SK-N-SH (cell line): ENCODE measurements at regions not wholly inside any gene's neighbourhood (a gene's known extent, or its start where the extent isn't known, plus 50 kb on each side); places are given as distances from the start of the nearest gene placed in this dataset.

Experiments used
- CTCF ChIA-PET: fragments of 300-600, 350-600 bp; formaldehyde crosslinking; extraction: SDS; loops from one replicate; lab custom pipeline; 2021; lab: Yijun Ruan, JAX
- POLR2A ChIA-PET: fragments of 350-600 bp; sonication (Branson Sonifier 250); formaldehyde crosslinking; extraction: SDS; loops from one replicate; lab custom pipeline; 2020; ENCODE audit warnings: antibody characterized with exemption, inconsistent platforms; lab: Yijun Ruan, JAX
- DNase-seq: peaks from one replicate; pipeline ENCODE4 v3.0.0; 2012
- H2AFZ ChIP-seq: fragments of 200-600 bp; sonication (generic); 2 replicates; pipeline ENCODE4 v1.8.1; 2016; ENCODE audit warnings: antibody characterized with exemption, mild to moderate bottlenecking, low read depth
- H3F3A ChIP-seq: fragments of 200-600 bp; sonication (generic); replicated peaks from 2 replicates; pipeline ENCODE3; 2016; ENCODE audit warnings: antibody characterized with exemption, mild to moderate bottlenecking; ENCODE audit not compliant: insufficient read depth
- H3K27ac ChIP-seq, 2 experiments: fragments of 200-500 bp in 1 of 2; fragments of 200-600 bp in 1 of 2; sonication (Bioruptor generic) in 1 of 2; sonication (generic), shearing (Covaris generic) in 1 of 2; 2 replicates each; pipeline versions ENCODE4 v1.5.1 to v1.6.1; 2014 to 2016; ENCODE audit warnings: low read depth in 2 of 2, inconsistent platforms in 1 of 2, low read length in 1 of 2, mild to moderate bottlenecking in 1 of 2, mixed read lengths in 1 of 2
- H3K27me3 ChIP-seq: fragments of 200-600 bp; sonication (generic), shearing (Covaris generic); 2 replicates; pipeline ENCODE4 v1.6.1; 2016; ENCODE audit warnings: mixed run types; ENCODE audit not compliant: insufficient read depth
- H3K36me3 ChIP-seq, 2 experiments: fragments of 200-500 bp in 1 of 2; fragments of 200-600 bp in 1 of 2; sonication (Bioruptor generic) in 1 of 2; sonication (generic) in 1 of 2; replicated peaks in 1 of 2; 2 replicates each; pipeline versions ENCODE3 to v1.5.1; 2014 to 2016; ENCODE audit warnings: low read length in 1 of 2, mild to moderate bottlenecking in 1 of 2; ENCODE audit not compliant: insufficient read depth in 2 of 2, control insufficient read depth in 1 of 2
- H3K4me1 ChIP-seq, 2 experiments: fragments of 200-500 bp in 1 of 2; fragments of 200-600 bp in 1 of 2; sonication (Bioruptor generic) in 1 of 2; sonication (generic), shearing (Covaris generic) in 1 of 2; 2 replicates each; pipeline versions ENCODE4 v1.5.1 to v1.6.1; 2014 to 2016; ENCODE audit warnings: low read depth in 1 of 2, low read length in 1 of 2, mixed run types in 1 of 2; ENCODE audit not compliant: insufficient read depth in 2 of 2, control insufficient read depth in 1 of 2
- H3K4me2 ChIP-seq: fragments of 200-600 bp; sonication (generic), shearing (Covaris generic); 2 replicates; pipeline ENCODE4 v1.6.1; 2017; ENCODE audit warnings: mixed run types
- H3K4me3 ChIP-seq, 2 experiments: fragments of 200-500 bp in 1 of 2; fragments of 200-600 bp in 1 of 2; sonication (Bioruptor generic) in 1 of 2; sonication (generic), shearing (Covaris generic) in 1 of 2; 2 replicates each; pipeline versions ENCODE4 v1.5.1 to v1.8.1; 2014 to 2016; ENCODE audit warnings: low read depth in 2 of 2, inconsistent platforms in 1 of 2, low read length in 1 of 2, mild to moderate bottlenecking in 1 of 2, mixed read lengths in 1 of 2, moderate library complexity in 1 of 2
- H3K79me2 ChIP-seq: fragments of 200-600 bp; sonication (generic); 2 replicates; pipeline ENCODE4 v1.8.1; 2017; ENCODE audit warnings: mild to moderate bottlenecking; ENCODE audit not compliant: insufficient read depth
- H3K9ac ChIP-seq: fragments of 200-600 bp; sonication (generic); 2 replicates; pipeline ENCODE4 v1.6.1; 2017; ENCODE audit warnings: mixed run types
- H3K9me2 ChIP-seq: fragments of 200-600 bp; sonication (generic); 2 replicates; pipeline ENCODE4 v1.6.1; 2017; ENCODE audit warnings: mixed run types
- H3K9me3 ChIP-seq: fragments of 200-600 bp; sonication (generic); 2 replicates; pipeline ENCODE4 v1.6.1; 2017; ENCODE audit warnings: mixed run types, mild to moderate bottlenecking, moderate library complexity
- H4K20me1 ChIP-seq: fragments of 200-600 bp; sonication (generic); 2 replicates; pipeline ENCODE4 v1.6.1; 2017; ENCODE audit warnings: mild to moderate bottlenecking, mixed run types; ENCODE audit not compliant: insufficient read depth
- CTCF ChIP-seq: fragments of 200-600 bp; sonication (generic); IDR thresholded peaks from 2 replicates; pipeline ENCODE4 v1.6.1; 2017; ENCODE audit warnings: antibody characterized with exemption, mild to moderate bottlenecking, moderate library complexity
- FOXJ3 ChIP-seq: sonication (generic); formaldehyde crosslinking; IDR thresholded peaks from 2 replicates; pipeline ENCODE4 v1.5.1; 2020; ENCODE audit warnings: mild to moderate bottlenecking, missing genetic modification reagents
- GABPA ChIP-seq: IDR thresholded peaks from 2 replicates; pipeline ENCODE4 v1.4.0; 2012; ENCODE audit warnings: low read depth, mild to moderate bottlenecking
- GATA2 ChIP-seq: sonication (generic); formaldehyde crosslinking; IDR thresholded peaks from 2 replicates; pipeline ENCODE4 v1.5.0; 2020; ENCODE audit warnings: mild to moderate bottlenecking, missing genetic modification reagents
- IRF3 ChIP-seq: fragments of 150-350 bp; IDR thresholded peaks from 2 replicates; pipeline ENCODE4 v1.6.1; 2016; ENCODE audit warnings: mild to moderate bottlenecking, low read depth, low read length
- MEF2A ChIP-seq: IDR thresholded peaks from 2 replicates; pipeline ENCODE4 v1.4.0; 2012; ENCODE audit warnings: low read depth, borderline replicate concordance
- PBX3 ChIP-seq: IDR thresholded peaks from 2 replicates; pipeline ENCODE4; 2012
- RAD21 ChIP-seq: IDR thresholded peaks from 2 replicates; pipeline ENCODE4 v1.6.1; 2012; ENCODE audit warnings: mild to moderate bottlenecking, low read length
- REST ChIP-seq: IDR thresholded peaks from 2 replicates; pipeline ENCODE4 v1.6.1; 2012; ENCODE audit warnings: mild to moderate bottlenecking, low read depth, low read length, moderate library complexity
- SMC3 ChIP-seq: IDR thresholded peaks from 2 replicates; pipeline ENCODE4 v1.6.1; 2012; ENCODE audit warnings: low read depth, low read length, improper control_type of control experiment
- USF1 ChIP-seq: IDR thresholded peaks from 2 replicates; pipeline ENCODE4 v1.4.0; 2012; ENCODE audit warnings: low read depth, borderline replicate concordance
- USF2 ChIP-seq: fragments of 150-350 bp; IDR thresholded peaks from 2 replicates; pipeline ENCODE4 v1.6.1; 2017; ENCODE audit warnings: antibody characterized with exemption, low read length, low read depth, borderline replicate concordance
- WGBS: methylation state at CpG from one replicate; pipeline ENCODE4 v1.1.6; 2017; ENCODE audit warnings: low lambda C conversion rate; 5-methylcytosine and 5-hydroxymethylcytosine counted together

GRCh38 chr1:117275055-117275454 is 64.3 kb upstream of the VTCN1 start:
- Histone ChIP-seq H2AFZ (no peak overlapping the region), H3K4me3 (no peak overlapping the region), H3K9ac (no peak overlapping the region), H3F3A (no peaks in the 10 kb centered on the region), H3K79me2 (no peaks in the 10 kb centered on the region), H3K4me1 (no peaks in the 10 kb centered on the region), H3K9me2 (peaks cover 3% of the 10 kb centered on the region; the same call in 1 of the 2 replicates), H3K27me3 (no peaks in the 10 kb centered on the region), H3K36me3 (no peaks in the 10 kb centered on the region), H3K4me2 (no peak overlapping the region), H4K20me1 (no peaks in the 10 kb centered on the region), H3K27ac (no peak overlapping the region), H3K9me3 (no peaks in the 10 kb centered on the region)
- no peak for DNase-seq
- 44% methylated on average over 2 of the region's 2 CpGs for WGBS
- CTCF ChIA-PET, result interaction anchor here (0.9 to 2.5 kb wide), 3 partner anchors 10 to 207 kb away, joined by 3 to 13 read pairs (median 7); no protein-coding TSS in a partner anchor
- POLR2A ChIA-PET, result no interaction called here
- TF ChIP-seq PBX3 (no peak), GATA2 (CRISPR knock-in tag) (no peak), USF2 (no peak), MEF2A (no peak), RAD21 (no peak), CTCF (no peak), USF1 (no peak), GABPA (no peak), FOXJ3 (CRISPR knock-in tag) (no peak), IRF3 (no peak), SMC3 (no peak), REST (no peak)
